Iris pigment epithelial cell (primary cell): ENCODE measurements at regions not wholly inside any gene's neighbourhood (a gene's known extent, or its start where the extent isn't known, plus 50 kb on each side); places are given as distances from the start of the nearest gene placed in this dataset.

ENCODE experiments used
- DNase-seq: peaks from one replicate; pipeline ENCODE4 v3.0.0-alpha.2; 2011; ENCODE audit warnings: low read depth

DNA sequence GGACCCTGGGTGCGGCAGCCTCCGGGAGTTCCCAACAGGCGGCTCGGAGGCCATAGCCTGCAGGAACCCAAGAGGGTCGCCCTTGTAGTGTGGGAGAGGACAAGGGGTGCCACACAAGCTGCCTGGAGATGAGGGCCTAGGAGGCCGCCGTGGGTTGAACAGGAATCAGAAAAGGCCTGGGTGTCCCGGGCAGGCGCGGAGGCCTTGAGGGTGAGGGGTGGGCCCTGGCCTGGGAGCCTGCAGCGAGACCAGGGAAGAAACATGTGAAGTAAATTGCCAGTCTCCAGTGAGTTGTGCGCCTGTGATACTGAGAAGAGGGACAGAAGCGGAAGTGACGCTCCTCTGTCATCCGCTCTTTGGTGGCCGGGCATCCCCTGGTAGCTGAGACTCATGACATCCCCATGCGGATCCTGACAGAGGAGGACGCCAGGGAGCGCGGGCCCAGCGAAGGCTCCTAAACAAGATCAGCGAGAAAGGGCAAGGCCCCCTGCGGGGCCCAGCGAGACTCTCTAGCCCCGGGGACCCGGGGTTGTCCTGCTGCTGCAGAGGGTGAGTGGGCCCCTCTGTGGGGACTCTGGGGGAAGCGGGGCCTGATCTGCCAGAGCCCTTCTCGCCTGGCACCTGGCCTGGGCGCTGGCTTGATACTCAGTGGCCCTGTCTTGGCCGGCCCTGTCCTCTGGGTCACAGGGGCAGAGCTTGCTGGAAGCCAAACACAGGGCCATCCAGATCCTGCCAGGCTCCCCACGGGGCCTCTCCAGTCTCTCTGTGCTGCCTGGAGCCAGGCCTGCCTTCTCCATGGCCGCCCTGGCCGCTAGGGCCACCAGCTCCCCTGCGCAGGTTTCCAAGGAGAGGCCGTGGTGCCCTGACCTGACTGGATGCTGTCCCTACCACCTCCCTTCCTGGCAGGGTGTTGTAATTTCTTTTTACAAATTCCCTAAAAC is 788.4 kb downstream of the TLE4 start:
- DNase-seq, result no peak

DNA sequence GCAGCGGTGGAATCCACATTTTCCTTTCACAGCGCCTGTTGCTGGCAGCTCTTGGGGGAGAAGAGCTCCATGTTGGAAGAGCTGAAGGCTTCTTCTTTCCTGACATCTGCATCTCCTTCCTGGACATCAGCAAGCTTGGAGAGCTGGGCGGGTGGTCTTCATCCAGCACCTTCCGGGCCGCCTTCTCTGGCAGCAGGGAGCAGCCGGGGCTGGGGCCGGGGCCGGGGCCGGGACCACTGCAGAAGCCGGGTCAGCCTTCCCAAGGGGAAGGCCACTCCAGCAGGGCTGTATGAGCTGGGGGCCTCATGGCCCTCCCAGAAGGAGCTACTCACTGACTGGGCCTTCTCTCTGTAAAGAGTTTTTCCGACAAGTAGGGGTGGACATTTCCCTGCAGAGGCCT is 787.5 kb downstream of the TLE4 start:
- DNase-seq, result no peak

DNA sequence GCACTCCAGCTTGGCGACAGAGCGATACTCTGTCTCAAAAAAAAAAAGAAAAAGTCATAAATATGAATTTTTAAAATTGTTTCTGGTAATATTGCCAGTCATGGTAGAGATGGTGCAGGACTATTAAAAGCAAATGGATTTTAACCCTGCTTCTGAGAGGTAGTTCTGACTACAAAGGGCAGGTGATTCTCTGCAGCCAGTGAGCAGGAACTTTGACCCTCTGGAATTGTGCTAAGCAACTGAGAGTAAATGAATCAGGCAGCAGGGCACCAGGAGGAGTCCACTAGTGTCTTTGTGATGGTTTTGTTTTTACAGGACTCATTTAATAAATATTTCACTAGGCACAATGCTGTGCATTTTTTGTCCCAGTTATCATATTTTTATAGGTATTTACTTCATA is 781.2 kb downstream of the TLE4 start:
- no peak for DNase-seq

DNA sequence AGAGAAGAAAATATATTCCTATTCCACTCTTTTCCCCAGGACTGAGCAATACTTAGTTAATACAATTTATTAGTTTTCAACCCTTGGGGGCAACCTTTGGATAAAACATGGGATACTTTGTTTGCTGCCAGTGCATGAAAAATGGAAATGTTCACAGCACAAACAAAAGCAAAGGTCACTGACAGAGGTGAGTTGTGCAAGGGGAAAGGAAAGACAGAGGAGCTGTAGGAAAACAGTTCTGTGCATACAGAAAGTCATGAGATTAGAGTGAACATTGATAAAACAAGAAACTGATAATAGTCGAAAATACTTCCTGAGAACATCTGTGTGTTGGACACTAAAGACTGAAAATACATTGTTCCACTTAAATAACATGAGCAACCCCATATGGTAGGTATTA is 779.8 kb downstream of the TLE4 start:
- DNase-seq, result no peak

DNA sequence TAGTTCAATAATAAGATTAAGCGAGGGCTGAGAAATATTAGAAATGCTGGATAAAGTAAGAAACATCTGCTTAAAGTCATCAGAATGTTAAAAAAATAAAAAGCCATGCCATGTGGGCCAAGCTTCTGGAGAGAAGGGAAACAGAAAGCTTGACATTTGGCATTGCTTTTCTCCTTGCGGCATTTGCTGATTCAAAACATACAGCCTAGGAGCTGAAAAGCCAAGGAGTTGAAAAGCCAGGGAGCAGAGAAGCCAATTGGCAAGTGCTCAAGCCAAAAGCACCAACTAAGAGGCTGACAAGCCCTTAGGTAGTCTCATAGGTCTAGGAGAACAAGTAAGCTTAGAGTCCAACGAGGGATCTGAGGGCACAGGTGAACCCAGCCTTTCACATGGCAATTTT is 754.3 kb downstream of the TLE4 start:
- no peak for DNase-seq

DNA sequence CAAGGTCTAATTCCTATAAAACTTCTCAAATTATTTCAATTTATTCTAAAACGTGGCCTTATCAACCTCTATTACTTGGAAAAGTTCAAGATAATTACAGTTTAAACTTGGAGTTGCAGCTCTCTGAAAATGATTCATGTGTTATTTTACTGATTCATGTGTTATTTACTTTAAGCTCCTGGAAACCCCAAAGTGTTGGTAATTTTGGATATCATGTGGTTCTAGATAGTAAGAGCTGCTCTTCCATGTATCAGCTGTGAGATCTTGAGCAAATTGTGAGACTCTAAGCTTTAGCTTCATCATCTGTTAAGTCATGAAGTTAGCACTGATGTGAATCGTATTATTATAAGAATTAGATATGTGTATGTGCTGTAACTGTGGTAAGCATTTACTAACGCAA is 749.2 kb downstream of the TLE4 start:
- peak; percentile 52 for DNase-seq

DNA sequence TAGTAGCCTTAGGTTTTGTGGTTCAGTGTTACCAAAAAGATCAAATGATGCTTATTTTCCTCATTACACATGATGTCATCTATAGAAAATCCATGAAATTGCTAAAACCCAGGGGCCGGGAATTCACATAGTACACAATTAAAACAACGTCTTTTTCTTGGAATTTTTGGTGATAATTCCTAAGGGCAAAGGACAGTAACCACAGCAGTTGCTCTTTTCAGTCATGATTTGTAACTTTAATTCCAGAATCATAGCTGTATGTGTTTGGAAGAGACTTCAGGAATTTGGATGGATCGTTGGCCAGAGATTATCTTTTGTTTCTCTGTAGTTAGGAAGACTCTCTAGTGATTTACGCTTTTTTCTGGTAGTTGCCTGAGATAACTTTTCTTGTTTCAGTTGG is 748.7 kb downstream of the TLE4 start:
- DNase-seq, result peak; percentile 1

DNA sequence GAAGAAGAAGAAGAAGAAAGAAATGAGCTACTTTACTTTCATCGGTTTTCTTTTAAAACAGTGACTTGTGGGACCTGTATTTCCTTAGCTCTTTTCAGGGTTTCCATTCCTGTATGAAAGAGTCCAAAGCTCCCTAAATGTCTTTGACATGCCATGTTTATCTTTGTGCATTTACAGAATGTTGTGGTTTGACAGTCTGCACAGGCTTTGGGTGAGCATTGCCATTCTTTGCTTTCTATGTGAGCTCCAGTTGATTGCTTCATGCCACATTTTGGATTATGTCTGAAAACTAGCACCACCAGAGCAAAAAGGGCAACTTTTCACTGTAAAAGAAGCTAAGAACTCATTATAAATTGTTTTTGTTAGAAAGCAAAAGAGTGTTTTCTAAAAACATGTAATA is 733.4 kb downstream of the TLE4 start:
- peak; percentile 1 for DNase-seq

DNA sequence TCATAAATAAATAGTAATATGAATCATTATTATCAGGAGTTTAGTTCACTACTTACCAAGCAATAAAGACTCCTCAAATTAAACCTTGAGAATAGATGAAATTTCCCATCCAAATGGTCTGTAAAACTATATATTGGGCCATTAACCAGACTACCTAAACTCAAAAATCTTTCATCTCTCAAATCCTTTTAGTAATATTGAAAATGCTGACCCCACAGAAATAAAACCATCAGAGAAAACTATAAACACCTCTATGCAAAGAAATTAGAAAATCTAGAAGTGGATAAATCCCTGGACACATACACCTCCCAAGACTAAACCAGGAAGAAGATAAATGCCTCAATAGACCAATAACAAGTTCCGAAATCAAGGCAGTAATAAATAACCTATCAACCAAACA is 723.2 kb downstream of the TLE4 start:
- no peak for DNase-seq

DNA sequence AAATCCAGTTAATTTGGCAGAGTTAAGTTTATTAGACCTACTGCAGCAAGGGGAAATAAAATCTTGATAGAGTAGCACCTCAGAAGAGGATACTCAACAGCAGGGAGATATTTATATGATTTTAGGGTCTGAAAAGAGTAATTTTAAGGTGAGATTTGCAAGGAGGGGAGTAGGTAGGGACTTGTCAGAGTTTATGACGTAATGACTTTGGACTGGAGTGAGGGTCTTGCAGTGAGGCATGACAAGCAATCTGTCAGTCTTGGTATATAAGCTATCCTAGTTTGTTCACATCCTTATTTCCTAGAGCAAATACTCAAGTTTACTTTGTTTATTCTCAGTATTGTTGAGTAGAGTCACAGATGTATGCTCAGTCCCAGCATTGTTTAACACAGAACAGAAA is 722.6 kb downstream of the TLE4 start:
- no peak for DNase-seq

DNA sequence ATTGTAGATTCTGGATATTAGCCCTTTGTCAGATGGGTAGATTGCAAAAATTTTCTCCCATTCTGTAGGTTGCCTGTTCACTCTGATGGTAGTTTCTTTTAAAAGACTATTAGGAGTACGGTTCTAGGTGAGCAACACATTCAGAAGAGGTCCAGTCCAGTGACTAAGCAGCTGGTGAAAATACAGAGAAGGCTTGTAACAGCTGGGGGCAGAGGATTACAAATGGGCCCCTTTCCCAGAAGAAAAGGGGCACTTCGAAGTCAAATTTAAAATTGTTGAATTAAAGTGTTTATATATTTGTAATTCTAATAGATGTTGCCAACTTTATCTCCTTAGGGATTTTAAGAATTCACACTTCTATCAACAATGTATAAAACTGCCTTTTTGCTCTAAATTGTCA is 720.5 kb downstream of the TLE4 start:
- DNase-seq, result no peak

DNA sequence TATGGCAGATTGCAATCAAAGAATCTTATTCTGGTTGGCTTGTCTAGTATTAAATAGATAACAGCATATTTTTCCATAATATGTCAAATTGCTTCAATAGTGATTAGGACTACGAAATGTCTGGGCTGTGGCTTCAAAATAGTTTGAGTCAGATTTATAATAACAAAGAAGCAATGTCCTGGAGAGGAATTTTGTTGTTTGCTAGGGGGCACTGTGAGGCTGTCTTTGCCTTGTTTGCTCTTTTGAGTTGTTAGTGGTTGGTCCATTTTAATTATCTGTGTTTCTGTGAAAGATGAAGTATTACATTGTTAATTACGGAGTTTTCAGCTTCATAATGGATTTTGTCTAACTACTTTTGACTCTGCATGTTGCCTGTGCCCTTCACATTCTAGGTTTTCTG is 713.6 kb downstream of the TLE4 start:
- peak; percentile 46 for DNase-seq

DNA sequence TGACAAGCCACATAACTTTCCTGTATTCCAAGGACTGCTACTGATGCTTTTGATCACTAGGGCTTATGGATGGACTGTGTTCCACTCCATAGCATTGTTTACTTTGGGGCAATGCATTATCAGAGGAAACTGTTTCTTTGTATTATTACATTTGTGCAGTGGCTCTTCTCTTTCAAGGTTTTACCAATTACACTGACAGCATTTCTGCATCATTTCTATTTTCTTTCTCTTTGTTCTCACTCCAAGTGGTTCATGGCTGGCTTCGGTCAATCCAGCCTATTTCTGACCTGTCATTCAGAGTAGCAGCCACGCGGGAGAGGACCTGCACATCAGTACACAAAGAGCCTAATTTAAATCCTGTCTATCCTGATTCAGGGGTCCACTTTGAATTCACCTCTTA is 711.0 kb downstream of the TLE4 start:
- no peak for DNase-seq

DNA sequence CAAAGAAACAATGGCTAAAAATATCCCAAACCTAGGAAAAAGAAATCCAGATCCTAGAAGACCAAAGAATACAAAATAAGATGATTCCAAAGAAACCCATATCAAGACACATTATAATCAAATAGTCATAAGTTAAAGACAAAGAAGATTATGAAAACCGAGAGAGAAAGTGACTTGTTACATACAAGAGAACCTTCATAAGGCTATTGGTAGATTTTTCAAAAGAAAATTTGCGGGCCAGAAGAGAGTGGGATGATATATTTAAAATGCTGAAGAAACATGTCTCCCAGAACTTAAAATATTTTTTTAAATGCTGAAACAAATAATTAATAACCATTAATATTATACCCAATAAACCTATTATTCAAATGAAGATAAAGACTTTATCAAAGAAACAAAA is 687.3 kb downstream of the TLE4 start:
- no peak for DNase-seq

DNA sequence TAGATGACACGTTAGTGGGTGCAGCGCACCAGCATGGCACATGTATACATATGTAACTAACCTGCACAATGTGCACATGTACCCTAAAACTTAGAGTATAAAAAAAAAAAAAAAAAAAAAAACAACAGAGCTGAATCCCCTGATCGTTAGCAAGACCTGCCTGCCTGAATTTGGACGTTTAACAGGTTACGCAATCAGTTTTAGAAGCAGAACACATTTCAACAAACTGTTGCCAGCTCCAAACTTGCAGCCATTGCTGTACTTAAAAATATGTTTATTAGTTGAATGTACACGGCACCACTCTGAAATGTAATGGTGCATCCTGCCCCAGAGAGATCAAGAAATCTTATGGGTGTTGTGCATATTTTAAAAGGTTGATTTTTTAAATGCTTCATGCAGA is 680.0 kb downstream of the TLE4 start:
- DNase-seq, result no peak

DNA sequence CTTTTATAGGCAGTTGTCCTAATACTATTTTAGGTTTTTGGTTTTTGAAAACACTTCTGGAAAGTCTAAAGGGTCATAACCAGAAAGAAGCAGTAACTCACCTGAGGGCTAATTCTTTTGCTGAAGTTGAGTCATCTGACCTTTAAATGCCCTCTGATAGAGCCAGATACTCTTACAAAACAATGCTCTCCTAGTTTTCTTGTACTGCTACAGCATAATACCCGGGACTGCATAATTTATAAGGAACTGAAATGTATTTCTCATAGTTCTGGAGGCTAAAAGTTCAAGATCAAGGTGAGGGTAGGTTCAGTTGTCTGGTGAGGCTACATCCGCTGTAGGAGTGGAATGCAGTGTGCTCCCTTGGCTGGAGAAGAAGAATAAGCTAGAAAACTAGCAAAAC is 670.3 kb downstream of the TLE4 start:
- DNase-seq, result no peak

DNA sequence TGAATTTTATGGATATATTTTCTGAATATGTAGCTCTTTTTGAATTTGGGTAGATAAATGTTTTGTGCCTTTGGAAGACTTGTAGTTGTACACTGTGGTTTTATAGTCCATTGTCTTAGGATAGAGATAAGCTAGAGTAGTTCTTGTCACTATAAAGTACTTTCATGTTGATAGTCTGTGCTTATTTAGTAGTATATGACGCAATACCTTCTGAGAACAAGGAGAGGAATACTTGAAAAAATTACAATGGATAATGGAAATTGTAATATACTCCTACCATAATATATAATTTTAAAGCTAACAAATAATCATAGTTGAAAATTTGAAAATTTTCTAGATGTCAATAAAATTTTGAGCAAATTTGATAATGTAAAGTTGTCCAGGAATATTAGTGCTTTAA is 664.0 kb downstream of the TLE4 start:
- no peak for DNase-seq

DNA sequence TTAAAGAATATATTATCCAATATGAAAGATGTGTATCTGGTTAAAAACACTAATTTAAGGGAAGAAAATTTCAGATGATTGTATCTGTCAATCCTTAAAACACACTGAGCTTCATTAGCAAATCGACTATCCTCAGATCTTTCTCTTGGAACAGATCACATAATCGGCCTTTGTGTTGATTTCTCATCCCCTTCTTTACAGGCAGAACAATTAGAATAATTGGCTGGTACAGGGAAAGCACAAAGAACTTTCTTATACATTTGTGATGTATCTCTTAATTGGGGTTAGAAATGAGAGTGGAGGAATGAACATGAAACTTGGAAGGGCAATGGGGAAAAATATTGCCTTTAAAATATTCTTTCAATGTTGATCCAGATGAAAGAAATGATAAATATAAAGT is 662.1 kb downstream of the TLE4 start:
- no peak for DNase-seq

DNA sequence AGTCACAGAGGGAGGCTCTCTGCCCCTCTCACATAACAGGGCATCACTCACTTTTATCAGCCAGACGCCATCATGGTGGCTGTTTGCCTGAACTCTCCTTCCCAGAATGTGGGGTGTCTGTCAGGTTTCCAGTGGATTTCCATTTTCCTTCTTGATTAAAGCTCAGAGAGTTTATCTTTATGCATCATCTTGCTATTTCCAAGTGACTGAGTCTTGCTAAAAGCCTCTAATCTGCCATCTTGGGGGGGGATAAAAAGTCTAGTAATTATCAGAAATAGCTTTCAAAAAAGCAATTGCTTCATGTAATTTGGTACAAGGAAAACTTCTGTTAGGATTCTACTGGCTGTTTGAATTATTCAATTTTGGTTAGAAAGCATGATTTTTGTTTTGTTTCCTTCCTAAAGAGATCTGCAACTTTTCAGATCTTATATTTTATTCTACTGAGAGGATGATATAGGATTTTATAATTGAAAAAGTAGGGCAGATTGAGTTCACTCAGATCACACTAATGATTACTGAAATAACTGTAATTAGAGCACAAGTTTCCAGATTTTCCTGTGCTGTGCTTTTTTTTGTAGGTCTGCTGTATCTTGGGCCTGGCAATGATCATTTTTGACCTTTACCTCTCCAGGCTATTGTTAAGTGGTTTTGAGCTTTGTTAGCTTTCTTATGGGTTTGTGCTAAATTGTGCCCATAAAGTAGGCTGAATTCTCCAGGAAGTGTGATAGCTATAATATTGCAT is 661.5 kb downstream of the TLE4 start:
- no peak for DNase-seq

DNA sequence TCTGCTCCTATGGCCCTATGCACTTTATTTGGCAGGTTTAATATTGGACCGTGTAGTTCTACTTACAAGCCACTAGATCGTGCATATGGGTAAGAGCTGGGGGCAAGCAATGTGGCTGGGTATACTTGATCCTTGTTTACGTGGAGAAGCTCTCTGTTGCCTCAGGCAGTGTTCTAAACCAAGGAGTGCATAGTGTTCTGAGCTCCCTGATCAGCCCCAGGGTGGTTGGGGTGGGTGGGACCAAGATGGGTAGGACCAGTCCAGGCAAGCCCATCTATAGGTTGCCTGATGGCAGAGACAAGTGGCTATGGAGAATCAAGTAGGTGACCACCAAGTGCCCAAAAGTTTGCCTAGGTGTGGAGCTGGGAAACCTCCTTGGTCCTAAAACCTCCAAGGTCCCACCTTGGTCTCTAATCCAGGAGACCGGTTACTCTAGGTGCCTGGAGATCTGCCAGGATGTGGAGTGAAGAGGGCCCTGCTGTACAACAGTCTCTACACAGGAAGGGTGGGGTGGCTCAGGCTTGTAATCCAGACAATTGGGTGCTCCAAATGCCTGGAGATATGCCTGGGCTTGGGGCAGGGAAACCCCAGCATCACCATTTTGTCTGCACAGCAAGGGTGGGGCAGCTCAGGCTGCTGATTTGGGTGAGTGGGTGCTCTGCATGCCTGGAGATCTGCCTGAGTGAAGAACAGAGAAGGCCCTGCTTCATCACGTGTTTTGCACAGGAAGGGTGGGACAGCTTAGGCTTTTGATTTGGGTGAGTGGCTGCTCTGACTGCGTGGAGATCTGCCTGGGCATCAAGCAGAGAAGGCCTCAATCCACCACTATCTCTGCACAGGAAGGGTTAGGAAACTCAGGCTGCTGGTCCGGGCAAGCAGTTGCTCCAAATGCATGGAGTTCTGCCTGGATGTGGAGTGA is 659.8 kb downstream of the TLE4 start:
- no peak for DNase-seq

DNA sequence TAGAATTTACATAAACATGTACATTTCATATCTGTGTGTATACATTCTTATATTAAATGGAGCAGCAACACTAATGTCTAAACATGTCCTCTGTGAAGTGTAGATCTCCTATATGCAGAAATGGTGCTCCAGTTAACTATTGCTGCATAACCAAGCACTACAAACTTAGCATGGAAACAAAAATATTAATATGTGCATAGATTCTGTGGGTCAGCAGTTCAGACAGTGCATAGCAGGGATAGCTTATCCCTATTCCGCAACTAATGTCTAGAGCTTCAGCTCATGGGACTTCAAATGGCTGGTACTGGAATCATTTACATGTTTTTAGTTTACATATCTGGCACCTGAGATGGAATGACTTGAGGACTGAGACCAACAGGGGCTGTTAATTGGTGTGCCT is 652.1 kb downstream of the TLE4 start:
- no peak for DNase-seq

DNA sequence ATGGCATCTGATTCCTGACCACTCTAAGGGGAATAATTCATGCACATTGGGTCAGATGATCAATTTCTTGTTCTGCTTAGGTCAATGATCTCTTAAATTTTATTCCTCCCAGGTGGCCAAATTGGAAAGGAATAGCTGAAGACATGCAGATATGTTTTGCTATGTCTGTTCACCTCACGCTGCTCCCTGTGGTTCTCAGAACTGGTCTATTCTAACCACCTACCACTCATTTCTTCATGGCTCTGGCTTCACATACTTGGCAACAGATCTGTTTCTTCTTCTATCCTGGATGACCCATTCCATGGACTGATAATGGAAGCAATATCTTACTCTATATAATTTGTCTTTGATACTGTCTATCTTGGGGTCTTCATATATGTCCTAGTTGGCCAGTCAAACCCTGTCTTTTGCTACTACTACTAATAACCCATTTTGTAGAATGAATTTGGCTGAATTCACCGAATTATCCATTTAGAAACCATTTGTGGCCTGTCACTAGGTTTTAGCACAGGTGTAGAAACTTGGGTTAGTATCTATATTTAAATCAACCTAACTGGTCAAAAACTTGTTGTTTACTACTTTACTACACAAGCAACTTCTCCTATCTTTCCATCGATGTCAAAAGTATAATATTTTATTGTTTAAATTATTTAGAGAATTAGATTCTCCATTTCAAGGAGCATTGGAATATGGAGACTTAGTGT is 650.9 kb downstream of the TLE4 start:
- no peak for DNase-seq
